GM12878 (cell line): ENCODE measurements at regions not wholly inside any gene's neighbourhood (a gene's known extent, or its start where the extent isn't known, plus 50 kb on each side); places are given as distances from the start of the nearest gene placed in this dataset.

Source experiments
- BACH1 ChIP-seq: fragments of 450-650 bp; IDR thresholded peaks from 2 replicates; pipeline ENCODE4 v1.6.1; 2017; ENCODE audit warnings: mild to moderate bottlenecking, borderline replicate concordance
- BCL11A ChIP-seq: IDR thresholded peaks from 2 replicates; pipeline ENCODE4 v1.6.1; 2011; ENCODE audit warnings: low read depth, low read length
- CREB1 ChIP-seq: IDR thresholded peaks from 2 replicates; pipeline ENCODE4 v1.6.1; 2012; ENCODE audit warnings: low read depth, mild to moderate bottlenecking, inconsistent platforms
- FOXM1 ChIP-seq: IDR thresholded peaks from 2 replicates; pipeline ENCODE4 v1.6.1; 2012; ENCODE audit warnings: low read depth, mild to moderate bottlenecking, inconsistent platforms, low read length, moderate library complexity
- GABPA ChIP-seq: IDR thresholded peaks from 2 replicates; pipeline ENCODE4 v1.6.1; 2014; ENCODE audit warnings: antibody characterized with exemption, low read depth, mild to moderate bottlenecking, inconsistent platforms
- IKZF2 ChIP-seq, 2 experiments: fragments of 450-650 bp; IDR thresholded peaks; 2 replicates each; pipeline ENCODE4 v1.6.1; 2017; ENCODE audit warnings: mild to moderate bottlenecking in 2 of 2, moderate library complexity in 2 of 2
- NR2C2 ChIP-seq: IDR thresholded peaks from 2 replicates; pipeline ENCODE4 v1.6.1; 2011; ENCODE audit warnings: borderline replicate concordance, low read depth; ENCODE audit not compliant: control insufficient read depth, insufficient read length
- RAD21 ChIP-seq: IDR thresholded peaks from 2 replicates; pipeline ENCODE4 v1.6.1; 2011; ENCODE audit warnings: mild to moderate bottlenecking, low read depth, low read length, moderate library complexity; ENCODE audit not compliant: insufficient read depth
- RELA ChIP-seq: fragments of 450-650 bp; IDR thresholded peaks from 2 replicates; pipeline ENCODE4 v1.8.0; 2014; ENCODE audit warnings: borderline replicate concordance; ENCODE audit not compliant: partially characterized antibody
- SMAD5 ChIP-seq: IDR thresholded peaks from 2 replicates; pipeline ENCODE4 v1.6.1; 2016; ENCODE audit warnings: antibody characterized with exemption, low read depth
- ZSCAN29 ChIP-seq: fragments of 450-650 bp; IDR thresholded peaks from 2 replicates; pipeline ENCODE4 v1.6.1; 2017; ENCODE audit warnings: mild to moderate bottlenecking, moderate library complexity
- TF ChIP-seq, protein P1 (sequence below): fragments of 450-650 bp; IDR thresholded peaks from 2 replicates; pipeline ENCODE4 v1.6.1; 2017; ENCODE audit warnings: mild to moderate bottlenecking, moderate library complexity
- TF ChIP-seq, protein P2 (sequence below): fragments of 450-650 bp; IDR thresholded peaks from 2 replicates; pipeline ENCODE4 v1.6.1; 2016; ENCODE audit warnings: mild to moderate bottlenecking, moderate library complexity, borderline replicate concordance
- TF ChIP-seq, protein P3 (sequence below): IDR thresholded peaks from 2 replicates; pipeline ENCODE4 v1.6.1; 2012; ENCODE audit warnings: low read depth, low read length, improper control_type of control experiment
- TF ChIP-seq, protein P4 (sequence below): IDR thresholded peaks from 2 replicates; pipeline ENCODE4 v1.6.1; 2012; ENCODE audit warnings: improper control_type of control experiment, low read depth, low read length; ENCODE audit not compliant: insufficient replicate concordance
- TF ChIP-seq, protein P5 (sequence below): IDR thresholded peaks from 2 replicates; pipeline ENCODE4 v1.6.1; 2011; ENCODE audit warnings: mild to moderate bottlenecking, low read depth, low read length, moderate library complexity; ENCODE audit not compliant: insufficient replicate concordance

DNA sequence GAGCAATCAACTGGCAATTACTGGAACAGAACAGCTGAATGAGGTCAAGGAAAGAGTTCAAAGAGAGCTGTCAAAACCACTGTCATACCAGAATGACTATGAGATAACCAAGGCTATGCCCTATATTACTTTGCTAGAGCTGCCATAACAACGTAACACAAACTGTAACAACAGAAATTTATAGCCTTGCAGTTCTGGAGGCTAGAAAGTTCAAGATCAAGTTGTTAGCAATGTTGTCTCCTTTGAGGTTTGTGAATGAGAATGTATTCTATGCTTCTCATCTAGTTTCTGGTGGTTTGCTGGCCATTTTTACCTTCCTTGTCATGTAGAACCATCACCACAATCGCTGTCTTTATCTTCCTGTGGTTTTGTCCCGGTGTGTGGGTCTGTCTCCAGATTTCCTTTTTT, 1323.0 kb upstream of the GJE1 start (continued):
- TF ChIP-seq, protein P1, sequence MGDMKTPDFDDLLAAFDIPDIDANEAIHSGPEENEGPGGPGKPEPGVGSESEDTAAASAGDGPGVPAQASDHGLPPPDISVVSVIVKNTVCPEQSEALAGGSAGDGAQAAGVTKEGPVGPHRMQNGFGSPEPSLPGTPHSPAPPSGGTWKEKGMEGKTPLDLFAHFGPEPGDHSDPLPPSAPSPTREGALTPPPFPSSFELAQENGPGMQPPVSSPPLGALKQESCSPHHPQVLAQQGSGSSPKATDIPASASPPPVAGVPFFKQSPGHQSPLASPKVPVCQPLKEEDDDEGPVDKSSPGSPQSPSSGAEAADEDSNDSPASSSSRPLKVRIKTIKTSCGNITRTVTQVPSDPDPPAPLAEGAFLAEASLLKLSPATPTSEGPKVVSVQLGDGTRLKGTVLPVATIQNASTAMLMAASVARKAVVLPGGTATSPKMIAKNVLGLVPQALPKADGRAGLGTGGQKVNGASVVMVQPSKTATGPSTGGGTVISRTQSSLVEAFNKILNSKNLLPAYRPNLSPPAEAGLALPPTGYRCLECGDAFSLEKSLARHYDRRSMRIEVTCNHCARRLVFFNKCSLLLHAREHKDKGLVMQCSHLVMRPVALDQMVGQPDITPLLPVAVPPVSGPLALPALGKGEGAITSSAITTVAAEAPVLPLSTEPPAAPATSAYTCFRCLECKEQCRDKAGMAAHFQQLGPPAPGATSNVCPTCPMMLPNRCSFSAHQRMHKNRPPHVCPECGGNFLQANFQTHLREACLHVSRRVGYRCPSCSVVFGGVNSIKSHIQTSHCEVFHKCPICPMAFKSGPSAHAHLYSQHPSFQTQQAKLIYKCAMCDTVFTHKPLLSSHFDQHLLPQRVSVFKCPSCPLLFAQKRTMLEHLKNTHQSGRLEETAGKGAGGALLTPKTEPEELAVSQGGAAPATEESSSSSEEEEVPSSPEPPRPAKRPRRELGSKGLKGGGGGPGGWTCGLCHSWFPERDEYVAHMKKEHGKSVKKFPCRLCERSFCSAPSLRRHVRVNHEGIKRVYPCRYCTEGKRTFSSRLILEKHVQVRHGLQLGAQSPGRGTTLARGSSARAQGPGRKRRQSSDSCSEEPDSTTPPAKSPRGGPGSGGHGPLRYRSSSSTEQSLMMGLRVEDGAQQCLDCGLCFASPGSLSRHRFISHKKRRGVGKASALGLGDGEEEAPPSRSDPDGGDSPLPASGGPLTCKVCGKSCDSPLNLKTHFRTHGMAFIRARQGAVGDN = no peak
- TF ChIP-seq, protein P2, sequence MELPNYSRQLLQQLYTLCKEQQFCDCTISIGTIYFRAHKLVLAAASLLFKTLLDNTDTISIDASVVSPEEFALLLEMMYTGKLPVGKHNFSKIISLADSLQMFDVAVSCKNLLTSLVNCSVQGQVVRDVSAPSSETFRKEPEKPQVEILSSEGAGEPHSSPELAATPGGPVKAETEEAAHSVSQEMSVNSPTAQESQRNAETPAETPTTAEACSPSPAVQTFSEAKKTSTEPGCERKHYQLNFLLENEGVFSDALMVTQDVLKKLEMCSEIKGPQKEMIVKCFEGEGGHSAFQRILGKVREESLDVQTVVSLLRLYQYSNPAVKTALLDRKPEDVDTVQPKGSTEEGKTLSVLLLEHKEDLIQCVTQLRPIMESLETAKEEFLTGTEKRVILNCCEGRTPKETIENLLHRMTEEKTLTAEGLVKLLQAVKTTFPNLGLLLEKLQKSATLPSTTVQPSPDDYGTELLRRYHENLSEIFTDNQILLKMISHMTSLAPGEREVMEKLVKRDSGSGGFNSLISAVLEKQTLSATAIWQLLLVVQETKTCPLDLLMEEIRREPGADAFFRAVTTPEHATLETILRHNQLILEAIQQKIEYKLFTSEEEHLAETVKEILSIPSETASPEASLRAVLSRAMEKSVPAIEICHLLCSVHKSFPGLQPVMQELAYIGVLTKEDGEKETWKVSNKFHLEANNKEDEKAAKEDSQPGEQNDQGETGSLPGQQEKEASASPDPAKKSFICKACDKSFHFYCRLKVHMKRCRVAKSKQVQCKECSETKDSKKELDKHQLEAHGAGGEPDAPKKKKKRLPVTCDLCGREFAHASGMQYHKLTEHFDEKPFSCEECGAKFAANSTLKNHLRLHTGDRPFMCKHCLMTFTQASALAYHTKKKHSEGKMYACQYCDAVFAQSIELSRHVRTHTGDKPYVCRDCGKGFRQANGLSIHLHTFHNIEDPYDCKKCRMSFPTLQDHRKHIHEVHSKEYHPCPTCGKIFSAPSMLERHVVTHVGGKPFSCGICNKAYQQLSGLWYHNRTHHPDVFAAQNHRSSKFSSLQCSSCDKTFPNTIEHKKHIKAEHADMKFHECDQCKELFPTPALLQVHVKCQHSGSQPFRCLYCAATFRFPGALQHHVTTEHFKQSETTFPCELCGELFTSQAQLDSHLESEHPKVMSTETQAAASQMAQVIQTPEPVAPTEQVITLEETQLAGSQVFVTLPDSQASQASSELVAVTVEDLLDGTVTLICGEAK = no peak
- TF ChIP-seq, protein P3, sequence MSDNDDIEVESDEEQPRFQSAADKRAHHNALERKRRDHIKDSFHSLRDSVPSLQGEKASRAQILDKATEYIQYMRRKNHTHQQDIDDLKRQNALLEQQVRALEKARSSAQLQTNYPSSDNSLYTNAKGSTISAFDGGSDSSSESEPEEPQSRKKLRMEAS = no peak
- TF ChIP-seq NR2C2 = no peak
- no peak for TF ChIP-seq RELA
- 0 out of 2 replicates have a peak, but pooled peaks have one; percentile 6 for TF ChIP-seq RAD21
- TF ChIP-seq, protein P4, sequence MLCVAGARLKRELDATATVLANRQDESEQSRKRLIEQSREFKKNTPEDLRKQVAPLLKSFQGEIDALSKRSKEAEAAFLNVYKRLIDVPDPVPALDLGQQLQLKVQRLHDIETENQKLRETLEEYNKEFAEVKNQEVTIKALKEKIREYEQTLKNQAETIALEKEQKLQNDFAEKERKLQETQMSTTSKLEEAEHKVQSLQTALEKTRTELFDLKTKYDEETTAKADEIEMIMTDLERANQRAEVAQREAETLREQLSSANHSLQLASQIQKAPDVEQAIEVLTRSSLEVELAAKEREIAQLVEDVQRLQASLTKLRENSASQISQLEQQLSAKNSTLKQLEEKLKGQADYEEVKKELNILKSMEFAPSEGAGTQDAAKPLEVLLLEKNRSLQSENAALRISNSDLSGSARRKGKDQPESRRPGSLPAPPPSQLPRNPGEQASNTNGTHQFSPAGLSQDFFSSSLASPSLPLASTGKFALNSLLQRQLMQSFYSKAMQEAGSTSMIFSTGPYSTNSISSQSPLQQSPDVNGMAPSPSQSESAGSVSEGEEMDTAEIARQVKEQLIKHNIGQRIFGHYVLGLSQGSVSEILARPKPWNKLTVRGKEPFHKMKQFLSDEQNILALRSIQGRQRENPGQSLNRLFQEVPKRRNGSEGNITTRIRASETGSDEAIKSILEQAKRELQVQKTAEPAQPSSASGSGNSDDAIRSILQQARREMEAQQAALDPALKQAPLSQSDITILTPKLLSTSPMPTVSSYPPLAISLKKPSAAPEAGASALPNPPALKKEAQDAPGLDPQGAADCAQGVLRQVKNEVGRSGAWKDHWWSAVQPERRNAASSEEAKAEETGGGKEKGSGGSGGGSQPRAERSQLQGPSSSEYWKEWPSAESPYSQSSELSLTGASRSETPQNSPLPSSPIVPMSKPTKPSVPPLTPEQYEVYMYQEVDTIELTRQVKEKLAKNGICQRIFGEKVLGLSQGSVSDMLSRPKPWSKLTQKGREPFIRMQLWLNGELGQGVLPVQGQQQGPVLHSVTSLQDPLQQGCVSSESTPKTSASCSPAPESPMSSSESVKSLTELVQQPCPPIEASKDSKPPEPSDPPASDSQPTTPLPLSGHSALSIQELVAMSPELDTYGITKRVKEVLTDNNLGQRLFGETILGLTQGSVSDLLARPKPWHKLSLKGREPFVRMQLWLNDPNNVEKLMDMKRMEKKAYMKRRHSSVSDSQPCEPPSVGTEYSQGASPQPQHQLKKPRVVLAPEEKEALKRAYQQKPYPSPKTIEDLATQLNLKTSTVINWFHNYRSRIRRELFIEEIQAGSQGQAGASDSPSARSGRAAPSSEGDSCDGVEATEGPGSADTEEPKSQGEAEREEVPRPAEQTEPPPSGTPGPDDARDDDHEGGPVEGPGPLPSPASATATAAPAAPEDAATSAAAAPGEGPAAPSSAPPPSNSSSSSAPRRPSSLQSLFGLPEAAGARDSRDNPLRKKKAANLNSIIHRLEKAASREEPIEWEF = no peak
- TF ChIP-seq IKZF2 (IDR thresholded peaks at IDR 0.05) = peak; percentile 64 to 72
- TF ChIP-seq ZSCAN29 = no peak
- peak; percentile 43; the same call in 1 of the 2 replicates for TF ChIP-seq GABPA
- no peak for TF ChIP-seq SMAD5
- 0 out of 2 replicates have a peak, but pooled peaks have one; percentile 36 for TF ChIP-seq CREB1
- TF ChIP-seq FOXM1 = peak; percentile 88
- TF ChIP-seq BCL11A = peak; percentile 90
- TF ChIP-seq, protein P5, sequence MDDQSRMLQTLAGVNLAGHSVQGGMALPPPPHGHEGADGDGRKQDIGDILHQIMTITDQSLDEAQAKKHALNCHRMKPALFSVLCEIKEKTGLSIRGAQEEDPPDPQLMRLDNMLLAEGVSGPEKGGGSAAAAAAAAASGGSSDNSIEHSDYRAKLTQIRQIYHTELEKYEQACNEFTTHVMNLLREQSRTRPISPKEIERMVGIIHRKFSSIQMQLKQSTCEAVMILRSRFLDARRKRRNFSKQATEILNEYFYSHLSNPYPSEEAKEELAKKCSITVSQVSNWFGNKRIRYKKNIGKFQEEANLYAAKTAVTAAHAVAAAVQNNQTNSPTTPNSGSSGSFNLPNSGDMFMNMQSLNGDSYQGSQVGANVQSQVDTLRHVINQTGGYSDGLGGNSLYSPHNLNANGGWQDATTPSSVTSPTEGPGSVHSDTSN = peak; percentile 4
- peak; percentile 59; the same call in 1 of the 2 replicates for TF ChIP-seq BACH1
